GM19463 (cell line): ENCODE measurements at regions not wholly inside any gene's neighbourhood (a gene's known extent, or its start where the extent isn't known, plus 50 kb on each side); places are given as distances from the start of the nearest gene placed in this dataset.

ENCODE experiments used
- ATAC-seq: cut with Tn5 transposase; IDR thresholded peaks from one replicate; pipeline ENCODE4 v1.9.1; 2021; ENCODE audit warnings: mild to moderate bottlenecking, moderate library complexity; ENCODE audit not compliant: unreplicated experiment

DNA sequence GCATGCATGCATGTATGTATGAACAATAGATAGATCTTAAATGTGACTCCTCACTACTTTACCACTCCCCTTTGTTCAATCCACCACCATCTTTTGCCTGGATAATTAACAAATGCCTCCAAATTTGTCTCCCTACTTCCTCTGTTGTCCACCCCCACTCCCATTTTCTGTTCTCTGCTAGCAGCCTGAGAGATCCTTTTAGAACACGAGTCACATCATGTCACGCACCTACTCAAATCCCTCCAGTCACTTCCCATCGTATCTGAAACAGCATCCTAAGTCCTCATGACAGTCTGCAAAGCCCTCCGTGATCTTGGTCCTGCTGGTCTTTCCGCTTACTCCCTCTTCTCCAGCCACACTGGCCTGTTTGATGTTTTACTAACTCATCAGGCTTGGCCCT is 527.3 kb downstream of the EPHA4 start:
- no peak for ATAC-seq

DNA sequence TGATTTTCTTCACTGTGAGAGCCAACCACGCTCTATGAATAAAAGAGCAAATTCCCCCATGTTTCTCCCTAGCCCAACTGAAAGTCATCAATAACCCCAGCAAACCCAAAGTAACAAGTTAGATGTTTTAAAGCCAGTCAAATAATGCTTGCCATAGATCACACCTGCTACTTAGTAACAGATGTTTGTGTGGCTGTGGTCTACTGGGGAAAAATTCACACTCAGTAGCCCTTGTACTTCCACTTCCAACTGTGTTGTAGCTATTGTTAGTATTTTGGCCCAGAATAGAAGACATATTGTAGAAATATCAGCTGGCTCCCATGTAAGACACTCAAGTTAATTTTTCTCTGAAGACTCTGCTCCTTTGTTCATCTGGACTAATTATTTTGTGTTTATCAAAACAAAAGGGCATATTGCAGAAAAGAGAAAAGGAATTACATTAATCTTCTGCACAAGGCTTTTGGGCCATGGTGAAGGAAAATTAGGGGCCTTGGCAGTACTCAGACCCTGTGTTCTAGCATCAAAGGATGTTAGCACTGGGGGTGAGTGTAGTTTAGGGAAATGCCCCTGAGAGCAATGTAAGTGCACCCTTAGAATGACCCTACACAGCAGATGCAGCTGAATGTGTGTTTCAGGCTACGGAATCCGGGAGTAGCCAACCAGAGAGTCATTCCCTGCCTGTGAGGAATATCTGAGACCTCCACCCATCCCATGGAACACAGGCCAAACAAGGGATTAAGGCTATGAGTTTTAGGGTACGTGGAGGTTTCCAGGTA is 521.9 kb downstream of the EPHA4 start:
- ATAC-seq = peak; percentile 65

DNA sequence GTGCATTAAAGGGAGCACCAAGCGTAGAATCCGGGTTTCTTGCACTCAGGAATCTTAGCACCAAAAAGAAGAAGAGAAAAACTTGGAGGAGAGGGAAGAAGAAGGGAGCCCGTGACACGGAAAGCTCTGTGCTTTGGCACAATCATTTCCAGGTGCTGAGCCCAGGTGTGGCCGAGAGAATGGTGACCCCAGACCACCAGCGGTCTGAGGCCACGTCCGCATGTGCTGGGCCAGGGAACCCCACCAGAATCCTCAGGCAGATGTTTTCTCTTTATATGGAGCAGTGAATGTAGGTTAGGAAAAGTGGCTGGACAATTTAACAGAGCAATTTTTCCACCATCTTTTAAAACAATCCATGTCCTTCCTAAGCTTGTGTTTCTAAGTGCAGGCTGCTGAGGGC is 520.9 kb downstream of the EPHA4 start:
- ATAC-seq = no peak

DNA sequence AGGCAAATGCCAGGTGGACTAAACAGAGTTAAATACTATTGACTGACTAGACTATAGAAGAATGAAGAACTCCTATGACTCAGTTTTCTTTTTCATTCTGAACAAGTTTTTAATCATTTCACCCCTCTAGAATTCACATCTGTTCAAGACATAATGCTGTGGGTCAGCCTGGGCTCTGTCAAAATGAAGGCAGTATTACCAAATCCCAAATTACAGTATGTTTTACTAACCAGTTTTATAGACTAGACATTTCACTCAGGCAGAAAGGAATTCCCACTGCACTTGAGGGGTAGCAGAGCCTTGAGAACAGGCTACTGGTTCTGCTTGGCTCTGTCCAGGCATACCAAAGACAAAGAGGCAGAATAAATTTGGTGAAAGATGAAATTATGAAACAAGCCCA is 511.7 kb downstream of the EPHA4 start:
- ATAC-seq = no peak

DNA sequence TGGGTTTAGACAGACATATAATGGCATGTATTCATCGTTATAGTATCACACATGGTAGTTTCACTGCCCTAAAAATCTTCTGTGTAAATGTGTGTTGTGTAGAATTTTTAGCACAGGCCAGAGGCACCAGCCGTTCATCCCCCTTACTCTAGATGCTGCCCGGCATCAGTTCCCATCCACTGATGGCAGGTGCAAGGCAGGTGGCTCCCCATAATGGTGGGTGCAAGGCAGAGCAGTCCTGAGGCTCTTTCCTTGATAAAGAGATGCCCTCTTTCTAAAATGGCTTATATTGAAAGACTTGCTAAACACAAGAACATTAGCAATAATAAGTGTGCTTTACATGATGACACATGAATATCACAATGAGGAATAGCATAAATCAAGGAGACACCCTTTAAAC is 508.5 kb downstream of the EPHA4 start:
- ATAC-seq = no peak

DNA sequence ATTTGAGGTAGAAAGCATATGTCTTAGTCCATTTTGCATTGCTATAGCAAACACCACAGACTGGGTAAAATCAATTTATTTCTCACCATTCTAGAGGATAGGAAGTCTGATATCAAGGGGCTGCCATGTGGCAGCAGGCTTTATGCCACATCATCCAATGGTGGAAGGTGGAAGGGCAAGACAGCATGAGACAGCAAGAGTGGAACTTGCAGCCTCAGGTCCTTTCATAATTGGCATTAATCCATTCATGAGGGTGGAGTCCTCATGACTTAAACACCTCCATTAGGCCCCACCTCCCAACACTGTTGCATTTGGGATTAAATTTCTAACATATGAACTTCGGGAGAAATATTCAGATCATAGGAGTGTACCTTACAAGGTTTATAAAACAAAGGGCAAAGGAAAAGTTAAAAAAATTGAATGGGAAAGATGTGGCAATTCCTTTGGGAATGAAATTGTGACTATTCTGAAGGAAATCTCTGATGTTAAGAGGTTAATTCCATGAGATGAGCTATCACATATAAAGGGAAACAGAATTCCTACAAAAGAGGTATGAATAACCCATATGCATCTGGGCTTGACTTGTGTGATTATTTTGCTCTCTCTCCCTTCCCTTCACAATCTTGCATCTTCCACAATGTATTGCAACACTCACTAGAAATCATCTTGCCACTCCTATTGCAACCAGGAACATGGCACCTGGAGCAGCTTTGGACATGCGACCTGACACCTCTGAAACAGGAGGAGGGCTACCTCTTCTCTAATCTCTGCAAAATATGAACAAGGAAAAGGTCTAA is 507.8 kb downstream of the EPHA4 start:
- ATAC-seq = no peak

DNA sequence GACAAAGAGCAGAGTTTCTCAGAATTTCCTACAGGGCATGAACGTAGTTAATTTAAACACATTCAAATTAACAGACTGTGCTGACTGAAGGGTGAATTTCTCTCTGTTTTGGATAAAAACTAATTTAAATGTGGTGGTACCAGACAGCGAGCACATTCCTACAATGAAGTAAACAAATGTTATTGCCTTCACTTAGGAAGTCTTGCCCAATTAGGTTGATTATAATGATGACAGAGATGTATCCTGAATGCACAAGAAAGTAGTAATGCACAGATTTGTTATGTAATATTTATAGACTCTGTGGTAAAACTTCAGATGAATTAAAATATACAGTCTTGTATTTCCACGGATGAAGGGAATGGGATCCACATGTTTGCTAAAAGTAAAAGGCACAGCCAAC is 507.2 kb downstream of the EPHA4 start:
- no peak for ATAC-seq

DNA sequence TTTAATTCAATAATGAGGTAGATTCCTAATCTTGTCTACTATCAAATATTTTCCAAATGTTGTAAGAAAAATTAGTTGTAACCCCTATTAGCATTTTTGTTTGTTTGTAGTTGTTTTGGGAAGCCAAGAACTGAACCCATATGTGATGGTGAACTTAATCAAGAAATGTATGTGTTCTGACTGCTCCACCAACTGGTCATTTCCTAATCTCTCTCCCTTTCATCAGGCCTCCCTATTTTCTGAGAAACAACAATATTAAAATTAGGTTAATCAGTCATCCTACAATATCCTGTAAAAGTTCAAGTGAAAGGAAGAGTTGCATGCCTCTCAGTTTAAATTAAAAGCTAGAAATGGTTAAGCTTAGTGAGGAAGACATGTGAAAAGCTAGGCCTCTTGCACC is 504.0 kb downstream of the EPHA4 start:
- no peak for ATAC-seq

DNA sequence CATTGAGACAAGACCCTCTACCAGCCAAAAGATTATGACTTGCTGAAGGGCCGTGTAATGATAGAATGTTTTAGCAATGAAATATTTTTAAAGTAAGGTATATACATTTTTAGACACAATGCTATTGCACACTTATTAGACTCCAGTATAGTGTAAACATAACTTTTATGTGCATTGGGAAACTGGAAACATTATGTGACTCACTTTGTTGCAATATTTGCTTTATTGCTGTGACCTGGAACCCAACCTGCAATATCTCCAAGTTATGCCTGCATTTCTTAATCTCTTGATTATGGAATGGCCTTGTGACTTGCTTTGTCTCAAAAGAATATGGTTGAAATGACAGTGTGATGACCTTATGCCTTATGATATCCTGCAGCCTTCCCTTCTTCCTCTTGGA is 502.0 kb downstream of the EPHA4 start:
- no peak for ATAC-seq

DNA sequence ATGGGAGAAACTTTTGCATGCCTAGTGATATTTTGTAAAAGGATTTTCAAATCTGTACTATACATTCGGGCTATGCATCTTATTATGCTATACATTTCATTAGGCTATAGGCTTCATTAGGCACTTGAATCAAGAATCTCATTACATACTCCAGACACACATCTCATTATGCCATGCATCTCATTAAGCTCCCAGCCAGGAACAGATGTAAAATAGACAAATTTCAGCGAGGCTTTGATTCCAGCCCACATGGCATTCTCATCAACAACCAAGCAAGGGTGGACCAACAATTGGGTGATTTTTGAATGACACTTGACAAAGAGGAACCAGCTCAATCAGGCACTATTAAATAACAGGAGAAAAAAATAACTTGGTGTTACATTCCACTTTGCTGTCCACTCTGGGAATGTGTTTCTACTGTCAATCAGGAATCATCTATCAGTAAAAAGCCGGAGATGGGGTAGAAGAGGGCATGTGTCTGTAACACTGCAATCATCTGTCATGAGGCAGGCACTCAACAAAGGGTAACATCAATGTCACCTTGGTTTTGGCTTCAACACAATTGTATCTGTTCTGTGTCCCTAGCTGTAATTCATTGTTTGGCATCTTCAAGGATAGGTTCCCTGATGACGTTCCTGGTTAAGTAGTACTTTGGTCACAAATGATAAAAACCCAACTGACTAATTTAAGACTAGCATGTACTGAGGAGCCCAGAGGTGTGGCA is 498.6 kb downstream of the EPHA4 start:
- ATAC-seq = no peak

DNA sequence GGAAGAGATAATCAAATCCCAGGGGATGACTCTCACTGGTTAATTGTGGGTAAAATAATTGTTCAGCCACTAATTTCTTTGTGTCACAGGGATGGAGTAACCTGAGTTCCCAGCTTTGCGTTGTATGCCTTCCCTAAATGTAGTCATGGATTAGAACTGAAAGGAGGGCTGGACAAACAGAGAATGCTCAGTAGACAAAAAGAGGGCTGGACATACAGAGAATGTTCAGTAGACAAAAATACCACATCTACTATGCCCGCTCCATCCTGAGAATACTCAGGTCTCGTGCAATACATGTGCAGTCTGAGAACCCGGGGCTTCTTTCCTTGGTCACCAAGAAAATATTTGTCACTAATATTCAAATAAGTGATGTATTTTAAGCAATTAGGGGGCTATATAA is 497.9 kb downstream of the EPHA4 start:
- no peak for ATAC-seq

DNA sequence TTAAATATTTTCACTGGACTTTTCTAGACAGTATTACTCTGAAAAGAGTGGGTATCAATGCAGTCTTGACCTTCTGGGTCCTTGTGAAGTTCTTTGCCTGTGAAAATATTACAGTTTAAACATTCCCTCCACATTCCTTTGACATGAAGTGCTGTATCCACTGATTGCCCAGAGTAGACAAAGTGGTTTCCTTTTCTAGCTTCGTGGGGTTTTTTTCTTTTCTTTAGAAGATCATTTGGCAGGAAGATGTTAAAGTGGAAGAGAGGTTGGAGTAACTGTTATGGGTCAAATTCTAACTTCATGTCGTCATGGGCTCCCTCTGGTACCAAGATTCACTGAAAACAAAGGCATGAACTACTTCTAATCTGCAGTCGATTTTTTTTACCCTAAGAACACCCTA is 496.9 kb downstream of the EPHA4 start:
- no peak for ATAC-seq

DNA sequence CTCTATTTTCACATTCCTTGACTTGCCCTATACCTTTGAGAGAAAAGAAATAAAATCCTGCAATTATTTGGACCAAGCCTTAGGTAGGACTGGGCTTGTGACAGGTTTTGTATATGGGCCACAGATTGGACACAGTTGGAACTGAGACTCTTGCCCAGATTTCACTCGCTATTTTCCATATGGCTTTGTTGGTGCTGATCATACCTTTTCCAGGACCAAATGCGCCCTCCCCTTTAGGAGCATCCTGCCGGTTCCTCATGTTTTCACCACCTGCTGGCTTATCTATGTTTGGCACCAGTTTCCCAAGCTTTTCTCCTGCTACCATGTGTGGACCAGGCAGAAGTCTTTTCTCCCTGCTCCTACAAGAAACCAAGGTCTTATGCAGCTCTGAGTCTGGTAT is 494.9 kb downstream of the EPHA4 start:
- ATAC-seq = no peak

DNA sequence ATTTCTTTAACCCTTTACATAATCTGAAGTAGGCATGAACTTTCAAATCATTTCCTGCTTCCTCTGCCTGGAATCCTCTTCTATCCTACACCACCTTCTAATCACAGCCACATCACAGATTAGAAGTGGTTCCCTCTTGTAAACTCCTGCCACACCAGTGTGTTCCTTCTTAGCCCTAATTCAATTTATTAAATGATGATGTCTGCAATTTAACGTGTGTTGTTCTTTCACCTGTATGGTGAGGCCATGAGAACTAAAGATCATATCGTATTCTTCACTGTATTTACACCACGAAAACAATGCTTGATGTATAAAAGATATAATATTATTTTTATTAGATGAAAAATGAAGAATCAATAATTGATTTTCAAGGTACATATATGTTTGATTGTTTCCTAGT is 494.3 kb downstream of the EPHA4 start:
- ATAC-seq = no peak

DNA sequence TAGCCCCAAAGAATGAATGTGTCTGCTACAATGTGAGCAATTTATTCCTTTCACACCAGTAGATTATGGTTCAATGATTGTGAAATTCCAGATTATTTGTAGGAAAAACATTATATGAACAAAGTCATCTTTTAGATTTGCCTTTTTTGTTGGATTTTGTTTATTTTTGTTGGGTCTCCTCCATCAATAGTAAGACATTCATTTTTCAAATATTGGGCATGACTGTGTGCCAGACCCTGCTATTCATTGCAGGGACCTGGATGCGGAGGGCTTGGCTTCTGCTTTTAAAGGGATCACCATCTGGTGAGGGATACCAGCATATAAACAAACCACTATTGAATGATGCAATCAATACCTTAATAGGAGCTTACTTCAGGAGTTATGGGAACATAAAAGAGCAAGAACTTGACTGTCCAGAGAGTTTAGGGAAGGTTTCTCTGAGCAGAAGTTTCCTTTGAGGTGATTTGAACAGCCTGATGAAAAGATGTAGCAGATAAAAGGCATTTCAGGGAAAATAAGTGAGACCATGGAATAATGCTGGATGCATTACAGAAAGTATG is 486.7 kb downstream of the EPHA4 start:
- no peak for ATAC-seq

DNA sequence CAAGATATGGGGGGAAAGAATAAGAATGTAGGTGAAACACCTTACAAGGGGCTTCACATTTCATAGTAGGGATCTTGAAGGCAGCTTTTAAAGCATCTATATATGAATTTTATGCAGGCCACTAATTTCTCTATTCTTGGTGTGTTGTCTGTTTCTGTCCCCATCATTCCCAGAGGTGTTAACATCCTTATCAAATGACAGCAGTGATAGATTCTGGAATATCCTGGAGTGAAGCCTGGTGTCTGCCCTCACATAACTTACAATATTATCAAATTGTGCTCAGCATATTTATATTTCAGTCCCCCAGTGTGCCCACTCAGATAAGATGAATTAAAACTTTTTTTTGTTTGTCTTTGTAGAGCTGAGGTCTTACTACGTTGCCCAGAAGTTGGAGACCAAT is 486.2 kb downstream of the EPHA4 start:
- no peak for ATAC-seq

DNA sequence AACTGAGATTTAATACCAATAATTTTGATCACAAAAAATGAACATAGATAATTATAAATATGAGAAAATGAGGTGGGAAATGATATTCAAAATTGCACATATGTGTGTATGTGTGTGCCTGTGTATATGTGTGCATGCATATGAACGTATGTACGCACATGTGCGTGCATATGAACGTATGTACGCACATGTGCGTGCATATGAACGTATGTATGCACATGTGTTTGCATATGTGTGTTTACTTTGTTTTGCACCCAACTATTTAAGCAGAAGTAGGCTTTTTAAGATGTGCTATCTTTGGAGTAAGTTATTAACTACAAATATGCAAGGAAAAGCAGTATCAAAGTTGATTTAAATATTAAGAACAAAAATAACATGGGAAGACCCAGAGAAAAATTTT is 484.3 kb downstream of the EPHA4 start:
- no peak for ATAC-seq

DNA sequence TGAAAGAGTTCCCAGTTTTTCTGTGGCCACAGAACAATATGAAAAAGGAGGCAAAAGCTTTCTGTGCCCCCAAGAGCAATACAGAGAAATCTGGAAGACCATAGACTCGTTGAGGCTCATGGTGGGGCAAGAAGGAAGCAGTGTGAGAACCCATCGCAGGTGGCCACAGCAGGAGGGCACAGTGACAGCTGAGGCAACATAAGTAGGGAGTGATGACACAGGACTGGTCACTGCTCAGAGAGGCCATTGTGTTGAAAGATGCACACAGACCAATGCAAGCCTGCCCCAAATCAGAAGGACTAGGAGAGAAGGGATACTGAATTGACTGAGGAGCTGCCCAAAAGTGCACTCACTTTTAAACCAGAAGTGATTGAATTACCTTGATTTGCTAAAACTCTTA is 483.6 kb downstream of the EPHA4 start:
- ATAC-seq = no peak

DNA sequence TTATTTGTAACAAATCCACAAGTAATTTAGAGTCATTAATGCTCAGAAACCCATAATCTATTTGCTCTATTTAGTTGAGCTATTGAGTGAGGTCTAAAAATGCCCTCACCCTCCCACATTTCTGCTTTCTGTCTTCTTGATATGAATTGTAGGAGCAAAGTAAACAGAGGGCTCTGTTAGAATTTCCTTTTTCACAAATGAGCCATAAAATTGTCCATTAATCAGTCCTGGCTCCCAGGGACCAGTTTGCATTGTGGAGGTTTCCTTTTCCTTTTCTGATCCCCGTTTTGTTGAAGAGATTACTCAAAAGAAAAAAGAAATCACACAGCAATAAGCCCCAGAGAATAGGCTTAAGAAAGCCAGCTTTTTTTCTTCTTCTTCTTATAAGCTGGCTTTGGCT is 476.7 kb downstream of the EPHA4 start:
- no peak for ATAC-seq

DNA sequence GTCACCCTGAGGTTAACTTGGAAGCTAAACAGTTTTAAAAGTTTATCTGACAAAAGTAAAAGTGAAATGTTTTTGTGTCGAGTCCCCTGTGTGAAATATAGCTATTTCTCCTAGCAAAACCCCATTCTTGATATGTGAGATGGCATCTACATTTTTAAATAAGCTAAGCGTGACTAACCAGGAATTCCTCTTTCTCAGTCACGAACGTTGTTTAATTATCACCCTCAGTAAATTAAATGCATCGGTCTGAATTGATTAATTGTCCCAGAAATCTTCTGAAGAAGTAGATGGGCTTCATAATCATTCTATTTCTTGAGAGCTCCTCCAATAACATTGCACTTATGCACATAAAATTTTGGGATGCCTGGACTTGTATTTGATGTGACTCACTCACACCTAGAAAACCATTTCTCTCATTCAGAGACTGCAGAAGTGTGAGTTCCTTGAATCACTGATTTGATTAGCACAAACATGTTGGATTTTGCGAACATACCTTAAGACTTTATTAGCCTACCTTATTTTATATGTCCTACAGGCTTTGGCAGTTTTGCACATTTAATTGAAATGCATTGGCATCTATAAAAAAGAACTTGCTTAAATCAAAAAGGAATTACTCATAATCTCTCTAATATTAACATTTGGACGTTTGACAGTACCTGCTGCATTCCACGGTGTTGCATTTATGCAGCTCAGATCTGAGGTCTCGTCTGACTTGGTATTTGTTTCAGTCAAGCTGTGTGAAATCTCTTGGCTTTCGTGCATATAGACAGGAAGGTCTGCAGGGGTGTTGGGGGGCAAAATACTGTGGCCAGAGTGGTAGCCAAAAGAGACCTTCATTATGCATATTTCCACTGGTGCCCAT is 475.2 kb downstream of the EPHA4 start:
- ATAC-seq = no peak

DNA sequence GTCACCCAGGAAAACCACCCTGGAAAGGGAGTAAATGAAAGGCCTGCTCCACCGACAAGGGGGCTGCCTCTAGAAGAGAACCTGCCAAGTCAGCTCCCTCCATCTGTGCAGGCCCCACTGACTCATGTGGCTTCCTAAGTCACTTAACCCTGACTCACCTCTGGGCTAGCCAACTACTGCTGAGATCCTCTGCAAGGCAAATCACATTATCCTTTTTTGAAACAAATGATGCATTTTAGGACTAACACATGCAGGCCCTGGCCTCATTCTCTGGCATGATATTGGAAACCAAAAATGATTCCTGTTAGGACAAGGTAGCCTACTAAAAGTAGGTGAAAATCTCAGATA is 474.6 kb downstream of the EPHA4 start:
- ATAC-seq = no peak
